IMR-90 (cell line): ENCODE measurements at regions not wholly inside any gene's neighbourhood (a gene's known extent, or its start where the extent isn't known, plus 50 kb on each side); places are given as distances from the start of the nearest gene placed in this dataset.

Experiments
- ATAC-seq: fragments of 200-7000 bp; cut with Tn5 transposase; 2 replicates; pipeline ENCODE4 v1.9.1; 2020; ENCODE audit warnings: low read depth, mild to moderate bottlenecking, moderate library complexity
- BruUV-seq: library from RNA; stranded (reverse); fragments of 400-500 nt; replicated peaks from 2 replicates; lab custom pipeline; 2021; lab: Mats Ljungman, UMichigan
- CTCF ChIA-PET: fragments of 300-600 bp; formaldehyde crosslinking; extraction: SDS; loops from one replicate; lab custom pipeline; 2021; ENCODE audit warnings: antibody characterized with exemption; lab: Yijun Ruan, JAX
- POLR2A ChIA-PET: fragments of 300-600 bp; sonication (Branson Sonifier 250); formaldehyde crosslinking; loops from one replicate; lab custom pipeline; 2022; ENCODE audit warnings: antibody characterized with exemption; ENCODE audit not compliant: unreplicated experiment; lab: Charles Lee
- DNase-seq: peaks from one replicate; pipeline ENCODE4 v3.0.0; 2013
- H2AFZ ChIP-seq: replicated peaks from 2 replicates; pipeline ENCODE3; 2013; ENCODE audit warnings: low read length, mild to moderate bottlenecking; ENCODE audit not compliant: poor library complexity
- H2AK5ac ChIP-seq: 2 replicates; pipeline ENCODE4 v1.6.1; 2013; ENCODE audit warnings: low read depth, low read length, inconsistent platforms
- H2AK9ac ChIP-seq: replicated peaks from 2 replicates; pipeline ENCODE3; 2013; ENCODE audit warnings: mild to moderate bottlenecking, low read depth, low read length, moderate library complexity; ENCODE audit not compliant: poor library complexity
- H2BK120ac ChIP-seq: 2 replicates; pipeline ENCODE4 v1.6.1; 2013; ENCODE audit warnings: low read depth, low read length, inconsistent platforms
- H2BK15ac ChIP-seq: 3 replicates; pipeline ENCODE4 v1.6.1; 2013; ENCODE audit warnings: low read depth, low read length, inconsistent platforms
- H2BK20ac ChIP-seq: 2 replicates; pipeline ENCODE4 v1.6.1; 2013; ENCODE audit warnings: low read depth, mild to moderate bottlenecking, inconsistent platforms, low read length, moderate library complexity
- H2BK5ac ChIP-seq: 2 replicates; pipeline ENCODE4 v1.6.1; 2013; ENCODE audit warnings: mild to moderate bottlenecking, low read depth, low read length, inconsistent platforms; ENCODE audit not compliant: poor library complexity, severe bottlenecking
- H3K14ac ChIP-seq: replicated peaks from 2 replicates; pipeline ENCODE4 v1.6.1; 2013; ENCODE audit warnings: low read depth, low read length, inconsistent platforms
- H3K18ac ChIP-seq: 2 replicates; pipeline ENCODE4 v1.6.1; 2013; ENCODE audit warnings: low read depth, low read length, control low read depth
- H3K23ac ChIP-seq: 2 replicates; pipeline ENCODE4 v1.6.1; 2013; ENCODE audit warnings: low read depth, low read length, inconsistent platforms
- H3K27ac ChIP-seq: 2 replicates; pipeline ENCODE4 v1.5.1; 2013; ENCODE audit warnings: mild to moderate bottlenecking, control low read depth, low read length; ENCODE audit not compliant: insufficient read depth
- H3K27me3 ChIP-seq: 2 replicates; pipeline ENCODE4 v1.6.1; 2013; ENCODE audit warnings: low read length; ENCODE audit not compliant: control insufficient read depth, insufficient read depth
- H3K36me3 ChIP-seq: 2 replicates; pipeline ENCODE4 v1.6.1; 2013; ENCODE audit warnings: low read length, mixed read lengths; ENCODE audit not compliant: control insufficient read depth, insufficient read depth
- H3K4ac ChIP-seq: 2 replicates; pipeline ENCODE4 v1.6.1; 2013; ENCODE audit warnings: low read depth, low read length, inconsistent platforms
- H3K4me1 ChIP-seq: 2 replicates; pipeline ENCODE4 v1.6.1; 2013; ENCODE audit warnings: low read length, mixed read lengths; ENCODE audit not compliant: control insufficient read depth, insufficient read depth
- H3K4me2 ChIP-seq: 2 replicates; pipeline ENCODE4 v1.6.1; 2013; ENCODE audit warnings: low read depth, mild to moderate bottlenecking, control low read depth, low read length, moderate library complexity
- H3K4me3 ChIP-seq: 2 replicates; pipeline ENCODE4 v1.5.1; 2013; ENCODE audit warnings: low read depth, mild to moderate bottlenecking, control low read depth, low read length, moderate library complexity; ENCODE audit not compliant: insufficient read depth
- H3K56ac ChIP-seq: 2 replicates; pipeline ENCODE4 v1.6.1; 2013; ENCODE audit warnings: low read length, inconsistent platforms; ENCODE audit not compliant: insufficient read depth; ENCODE audit errors: extremely low read depth
- H3K79me1 ChIP-seq, 2 experiments: 2 replicates each; pipeline ENCODE4 v1.6.1; 2013; ENCODE audit warnings: low read length in 2 of 2, inconsistent platforms in 1 of 2, low read depth in 1 of 2
- H3K9ac ChIP-seq: 2 replicates; pipeline ENCODE4 v1.6.1; 2013; ENCODE audit warnings: low read depth, low read length, control low read depth
- H3K9me1 ChIP-seq: 2 replicates; pipeline ENCODE4 v1.6.1; 2013; ENCODE audit warnings: low read length, inconsistent platforms; ENCODE audit not compliant: insufficient read depth
- H3K9me3 ChIP-seq: 2 replicates; pipeline ENCODE4 v1.6.1; 2013; ENCODE audit warnings: low read length; ENCODE audit not compliant: control insufficient read depth, insufficient read depth
- H4K20me1 ChIP-seq: 2 replicates; pipeline ENCODE4 v1.6.1; 2013; ENCODE audit warnings: low read length, inconsistent platforms; ENCODE audit not compliant: insufficient read depth
- H4K5ac ChIP-seq: 2 replicates; pipeline ENCODE4 v1.6.1; 2013; ENCODE audit warnings: mild to moderate bottlenecking, low read depth, low read length, control low read depth
- H4K8ac ChIP-seq, 2 experiments: 2 replicates each; pipeline ENCODE4 v1.6.1; 2013; ENCODE audit warnings: low read depth in 2 of 2, low read length in 2 of 2, control low read depth in 1 of 2, inconsistent platforms in 1 of 2
- H4K91ac ChIP-seq: 2 replicates; pipeline ENCODE4 v1.6.1; 2013; ENCODE audit warnings: low read depth, low read length, inconsistent platforms; ENCODE audit not compliant: insufficient read depth
- BHLHE40 ChIP-seq: fragments of 150-350 bp; IDR thresholded peaks from 2 replicates; pipeline ENCODE4 v1.6.1; 2016; ENCODE audit warnings: mild to moderate bottlenecking, low read depth, low read length
- CEBPB ChIP-seq: IDR thresholded peaks from 2 replicates; pipeline ENCODE4 v1.6.1; 2012; ENCODE audit warnings: low read depth, low read length, improper control_type of control experiment
- FOS ChIP-seq: fragments of 150-350 bp; IDR thresholded peaks from 2 replicates; pipeline ENCODE4 v1.6.1; 2016; ENCODE audit warnings: low read depth, low read length
- MAZ ChIP-seq: IDR thresholded peaks from 2 replicates; pipeline ENCODE4 v1.6.1; 2012; ENCODE audit warnings: low read depth, mild to moderate bottlenecking, low read length, improper control_type of control experiment, moderate library complexity, borderline replicate concordance
- MXI1 ChIP-seq: IDR thresholded peaks from 2 replicates; pipeline ENCODE4 v1.6.1; 2012; ENCODE audit warnings: low read depth, mild to moderate bottlenecking, low read length, moderate library complexity, borderline replicate concordance
- NFE2L2 ChIP-seq: fragments of 150-350 bp; IDR thresholded peaks from 2 replicates; pipeline ENCODE4 v1.6.1; 2016; ENCODE audit warnings: low read depth, mild to moderate bottlenecking, low read length
- RAD21 ChIP-seq: IDR thresholded peaks from 2 replicates; pipeline ENCODE4 v1.6.1; 2012; ENCODE audit warnings: low read length, improper control_type of control experiment
- SMC3 ChIP-seq: fragments of 150-350 bp; IDR thresholded peaks from 2 replicates; pipeline ENCODE4 v1.6.1; 2016; ENCODE audit warnings: low read depth, mild to moderate bottlenecking, antibody characterized with exemption, low read length, moderate library complexity
- USF2 ChIP-seq: fragments of 150-350 bp; IDR thresholded peaks from 2 replicates; pipeline ENCODE4 v1.6.1; 2017; ENCODE audit warnings: mild to moderate bottlenecking, antibody characterized with exemption, low read length, low read depth
- WGBS, 2 experiments: methylation state at CpG; one replicate each; pipeline versions ENCODE4 v1.1.5 to v1.1.7; 2013; ENCODE audit warnings: missing lambda C conversion rate in 2 of 2; ENCODE audit not compliant: insufficient read length in 1 of 2; ENCODE audit errors: extremely low coverage in 2 of 2; 5-methylcytosine and 5-hydroxymethylcytosine counted together
- dilution Hi-C: fragments of 300-500 bp; cut with HindIII; formaldehyde crosslinking; loops from one replicate; pipeline ENCODE4 v1.14.3; 2018; ENCODE audit warnings: low sequenced_read_pairs; ENCODE audit not compliant: unreplicated experiment
- in situ Hi-C: fragments of 300-500 bp; cut with MboI; formaldehyde crosslinking; loops from 3 replicates; pipeline ENCODE4 v1.14.3; 2019; ENCODE audit warnings: low sequenced_read_pairs, inconsistent platforms, mixed read lengths
- intact Hi-C: fragments of 100-400 bp; cut with micrococcal nuclease; formaldehyde crosslinking; loops from 2 replicates; pipeline ENCODE4 v1.10.0; 2022

GRCh38 chr20:56893226-56893917 lies 264.3 kb downstream of the TFAP2C start:
- Histone ChIP-seq H3K4me3 (no peak overlapping the region), H3K4me2 (no peak overlapping the region), H4K91ac (no peak overlapping the region), H3K27me3 (no peaks in the 10 kb centered on the region), H3K56ac (no peak overlapping the region), H3K9me1 (no peaks in the 10 kb centered on the region), H3K14ac (no peak overlapping the region), H2BK120ac (no peak overlapping the region), H3K9me3 (no peaks in the 10 kb centered on the region), H4K20me1 (no peaks in the 10 kb centered on the region), H3K27ac (no peak overlapping the region), H2AK9ac (no peak overlapping the region), H3K79me1 (no peaks in the 10 kb centered on the region), H2BK20ac (no peak overlapping the region), H3K36me3 (no peaks in the 10 kb centered on the region), H3K9ac (no peak overlapping the region), H4K5ac (no peak overlapping the region), H3K4ac (no peak overlapping the region), H3K18ac (no peak overlapping the region), H2AFZ (no peak overlapping the region), H3K4me1 (no peaks in the 10 kb centered on the region), H2AK5ac (no peak overlapping the region), H3K23ac (no peak overlapping the region), H2BK15ac (no peak overlapping the region), H2BK5ac (no peak overlapping the region), H4K8ac (no peak overlapping the region)
- in situ Hi-C loops = no loop called here
- ChIA-PET CTCF (no interaction called here), POLR2A (no interaction called here)
- intact Hi-C loops = no loop called here
- DNase-seq (no peak), ATAC-seq (no peak)
- BruUV-seq = no TSS peak
- TF ChIP-seq USF2 (no peak), BHLHE40 (no peak), RAD21 (no peak), CEBPB (no peak), NFE2L2 (no peak), SMC3 (no peak), FOS (no peak), MAZ (no peak), MXI1 (no peak)
- WGBS, 2 experiments = no CpG with 5 or more reads among the region's 8 CpGs
- dilution Hi-C loops = no loop called here
